ENCODE measurements at regions not wholly inside any gene's neighbourhood (a gene's known extent, or its start where the extent isn't known, plus 50 kb on each side); places are given as distances from the start of the nearest gene placed in this dataset.

- WGBS, 2 donors, result 35 to 68% methylated on average over 2 of the region's 2 CpGs
- H3K9ac ChIP-seq (ENCODE audit: insufficient read depth in 1 of 2, low read length in 2 of 2), result no peak overlapping the region
- no peak overlapping the region for H3K27ac ChIP-seq (ENCODE audit: low read depth in 1 of 2, low read length in 1 of 2)
- H3K9me3 ChIP-seq (ENCODE audit: control insufficient read depth in 4 of 4, insufficient read depth in 3 of 4, low read length in 3 of 4), result no peaks in the 10 kb centered on the region
- H3K4me1 ChIP-seq (ENCODE audit: control insufficient read depth in 5 of 5, insufficient read depth in 5 of 5, low read length in 5 of 5), result peaks cover 0 to 39% (median 8%) of the 10 kb centered on the region in 5 donors
- H3K27me3 ChIP-seq (ENCODE audit: control insufficient read depth in 3 of 3, insufficient read depth in 3 of 3, low read length in 2 of 3), result no peaks in the 10 kb centered on the region
- no peaks in the 10 kb centered on the region for H3K36me3 ChIP-seq (ENCODE audit: control insufficient read depth in 4 of 4, insufficient read depth in 4 of 4, low read length in 4 of 4)
- TF ChIP-seq CTCF (IDR thresholded peaks at IDR 0.05; ENCODE audit: control extremely low read depth, extremely low read depth), result no peak
- DNase-seq, result no peak
- no peak for ATAC-seq (ENCODE audit: insufficient read depth, low FRiP score)
- no peak overlapping the region for H3K4me3 ChIP-seq
Observed at GRCh38 chr15:39083213-39083612, 497.7 kb upstream of the THBS1 start.

GRCh38 chr15:39084674-39085530, 496.0 kb upstream of the THBS1 start:
- H3K4me1 ChIP-seq (ENCODE audit: control insufficient read depth in 5 of 5, insufficient read depth in 5 of 5, low read length in 5 of 5), result peaks cover 0 to 31% (median 8%) of the 10 kb centered on the region in 5 donors
- H3K36me3 ChIP-seq (ENCODE audit: control insufficient read depth in 4 of 4, insufficient read depth in 4 of 4, low read length in 4 of 4), result no peaks in the 10 kb centered on the region
- H3K9ac ChIP-seq (ENCODE audit: insufficient read depth in 1 of 2, low read length in 2 of 2), result no peak overlapping the region
- 47 to 55% methylated on average over 12 of the region's 12 CpGs for WGBS, 2 donors
- DNase-seq (peak; percentile 91 to 97 (median 96)), ATAC-seq (ENCODE audit: insufficient read depth, low FRiP score) (peak; percentile 47)
- no peak overlapping the region for H3K4me3 ChIP-seq
- no peak overlapping the region for H3K27ac ChIP-seq (ENCODE audit: low read depth in 1 of 2, low read length in 1 of 2)
- H3K9me3 ChIP-seq (ENCODE audit: control insufficient read depth in 4 of 4, insufficient read depth in 3 of 4, low read length in 3 of 4), result no peaks in the 10 kb centered on the region
- no peaks in the 10 kb centered on the region for H3K27me3 ChIP-seq (ENCODE audit: control insufficient read depth in 3 of 3, insufficient read depth in 3 of 3, low read length in 2 of 3)
- no peak for TF ChIP-seq CTCF (IDR thresholded peaks at IDR 0.05; ENCODE audit: control extremely low read depth, extremely low read depth)

DNA sequence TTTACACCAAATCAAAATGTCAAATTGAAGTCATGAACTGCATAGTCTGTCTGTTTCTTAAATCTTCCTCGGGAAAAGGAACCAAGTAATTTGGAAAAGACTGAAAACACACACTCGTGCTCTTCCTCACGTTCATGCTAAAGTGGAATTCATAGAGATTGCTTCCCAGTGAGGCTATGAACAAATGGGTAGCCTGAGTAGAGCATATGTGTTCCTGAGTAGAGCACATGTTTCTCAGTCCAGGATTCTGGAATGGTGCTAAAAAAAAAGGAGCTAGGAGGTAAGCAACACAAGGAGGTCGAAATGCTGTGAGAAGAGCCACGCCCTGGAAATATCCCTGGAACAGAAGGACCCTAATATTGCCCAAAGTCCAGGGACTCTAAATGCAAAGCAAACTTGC, 494.2 kb upstream of the THBS1 start:
- no peak for TF ChIP-seq CTCF (IDR thresholded peaks at IDR 0.05; ENCODE audit: control extremely low read depth, extremely low read depth)
- Histone ChIP-seq H3K4me1 (ENCODE audit: control insufficient read depth in 5 of 5, insufficient read depth in 5 of 5, low read length in 5 of 5) (peaks cover 0 to 31% (median 8%) of the 10 kb centered on the region in 5 donors), H3K27ac (ENCODE audit: low read depth in 1 of 2, low read length in 1 of 2) (no peak overlapping the region), H3K9me3 (ENCODE audit: control insufficient read depth in 4 of 4, insufficient read depth in 3 of 4, low read length in 3 of 4) (no peaks in the 10 kb centered on the region), H3K4me3 (no peak overlapping the region), H3K9ac (ENCODE audit: insufficient read depth in 1 of 2, low read length in 2 of 2) (no peak overlapping the region), H3K36me3 (ENCODE audit: control insufficient read depth in 4 of 4, insufficient read depth in 4 of 4, low read length in 4 of 4) (no peaks in the 10 kb centered on the region), H3K27me3 (ENCODE audit: control insufficient read depth in 3 of 3, insufficient read depth in 3 of 3, low read length in 2 of 3) (no peaks in the 10 kb centered on the region)
- DNase-seq, result no peak
- WGBS, 2 donors, result 75 to 85% methylated on average over 5 of the region's 5 CpGs
- no peak for ATAC-seq (ENCODE audit: insufficient read depth, low FRiP score)
